ENCODE measurements at regions not wholly inside any gene's neighbourhood (a gene's known extent, or its start where the extent isn't known, plus 50 kb on each side); places are given as distances from the start of the nearest gene placed in this dataset.

GRCh38 chr16:85372627-85373372 is 240.3 kb upstream of the GSE1 start:
- DNase-seq (ENCODE audit: low spot score) (peak; percentile 81), FAIRE-seq (peak; percentile 73)

- DNase-seq (ENCODE audit: low spot score) (no peak), FAIRE-seq (no peak)
Measured at GRCh38 chr16:85373741-85374570, 239.2 kb upstream of the GSE1 start.

GRCh38 chr16:85374571-85374872 is 238.6 kb upstream of the GSE1 start:
- no peak for DNase-seq (ENCODE audit: low spot score)
- no peak for FAIRE-seq

GRCh38 chr16:85375282-85375681 is 237.8 kb upstream of the GSE1 start:
- no peak for DNase-seq (ENCODE audit: low spot score)
- no peak for FAIRE-seq

GRCh38 chr16:85376292-85377095 is 236.6 kb upstream of the GSE1 start:
- DNase-seq (ENCODE audit: low spot score) (no peak), FAIRE-seq (no peak)

- DNase-seq (ENCODE audit: low spot score) (no peak), FAIRE-seq (no peak)
Measured at GRCh38 chr16:85377388-85378144, 235.6 kb upstream of the GSE1 start.

- FAIRE-seq (no peak), DNase-seq (ENCODE audit: low spot score) (no peak)
Measured at GRCh38 chr16:85378145-85379040, 234.7 kb upstream of the GSE1 start.

GRCh38 chr16:85379041-85380001 is 233.8 kb upstream of the GSE1 start:
- no peak for FAIRE-seq

GRCh38 chr16:85380002-85380395 is 233.1 kb upstream of the GSE1 start:
- FAIRE-seq, result no peak

More at GRCh38 chr16:85379041-85380001, 233.8 kb upstream of the GSE1 start:
- no peak for DNase-seq (ENCODE audit: low spot score)

GRCh38 chr16:85380905-85381737 is 232.0 kb upstream of the GSE1 start:
- FAIRE-seq, result no peak

More at GRCh38 chr16:85380002-85380395, 233.1 kb upstream of the GSE1 start:
- no peak for DNase-seq (ENCODE audit: low spot score)

GRCh38 chr16:85381738-85382592 is 231.2 kb upstream of the GSE1 start:
- DNase-seq (ENCODE audit: low spot score), result peak; percentile 86
- peak; percentile 61 for FAIRE-seq

More at GRCh38 chr16:85380905-85381737, 232.0 kb upstream of the GSE1 start:
- DNase-seq (ENCODE audit: low spot score), result no peak

GRCh38 chr16:85382717-85383118 is 230.4 kb upstream of the GSE1 start:
- no peak for FAIRE-seq

GRCh38 chr16:85383836-85384832 is 229.0 kb upstream of the GSE1 start:
- FAIRE-seq (no peak), DNase-seq (ENCODE audit: low spot score) (no peak)

More at GRCh38 chr16:85382717-85383118, 230.4 kb upstream of the GSE1 start:
- no peak for DNase-seq (ENCODE audit: low spot score)

- FAIRE-seq, result no peak
- DNase-seq (ENCODE audit: low spot score), result no peak
Measured at GRCh38 chr16:85384833-85385462, 228.2 kb upstream of the GSE1 start.

Measured in RCC 7860 (cell line).